IPS DF 6.9 (cell line): ENCODE measurements at regions not wholly inside any gene's neighbourhood (a gene's known extent, or its start where the extent isn't known, plus 50 kb on each side); places are given as distances from the start of the nearest gene placed in this dataset.
"Not testable (repeated sequence)": the region's sequence is repeated elsewhere in the genome, so short reads cannot be mapped to it uniquely, and the experiment has no call there.

Source experiments
- DNase-seq: peaks from one replicate; pipeline ENCODE4 v3.0.0-alpha.2; 2013; ENCODE audit warnings: low read depth, low spot score
- H3K27ac ChIP-seq: one replicate; pipeline ENCODE4 v1.5.1; 2013; ENCODE audit warnings: low read length, control low read depth
- H3K27me3 ChIP-seq: 2 replicates; pipeline ENCODE4 v1.6.1; 2013; ENCODE audit warnings: mild to moderate bottlenecking, low read length; ENCODE audit not compliant: control insufficient read depth, insufficient read depth
- H3K36me3 ChIP-seq: 2 replicates; pipeline ENCODE4 v1.6.1; 2013; ENCODE audit warnings: low read length; ENCODE audit not compliant: control insufficient read depth, insufficient read depth
- H3K4me1 ChIP-seq: 2 replicates; pipeline ENCODE4 v1.6.1; 2013; ENCODE audit warnings: low read length; ENCODE audit not compliant: control insufficient read depth, insufficient read depth
- H3K4me3 ChIP-seq: 2 replicates; pipeline ENCODE4 v1.5.1; 2013; ENCODE audit warnings: mild to moderate bottlenecking, low read length
- H3K9me3 ChIP-seq: 2 replicates; pipeline ENCODE4 v1.6.1; 2013; ENCODE audit warnings: low read length, inconsistent platforms; ENCODE audit not compliant: control insufficient read depth, insufficient read depth
- WGBS: extraction: QIAGEN DNeasy Blood & Tissue Kit; methylation state at CpG from one replicate; pipeline ENCODE4 v1.1.7; 2013; ENCODE audit warnings: mixed read lengths, missing lambda C conversion rate; ENCODE audit not compliant: insufficient read length, insufficient coverage; 5-methylcytosine and 5-hydroxymethylcytosine counted together

DNA sequence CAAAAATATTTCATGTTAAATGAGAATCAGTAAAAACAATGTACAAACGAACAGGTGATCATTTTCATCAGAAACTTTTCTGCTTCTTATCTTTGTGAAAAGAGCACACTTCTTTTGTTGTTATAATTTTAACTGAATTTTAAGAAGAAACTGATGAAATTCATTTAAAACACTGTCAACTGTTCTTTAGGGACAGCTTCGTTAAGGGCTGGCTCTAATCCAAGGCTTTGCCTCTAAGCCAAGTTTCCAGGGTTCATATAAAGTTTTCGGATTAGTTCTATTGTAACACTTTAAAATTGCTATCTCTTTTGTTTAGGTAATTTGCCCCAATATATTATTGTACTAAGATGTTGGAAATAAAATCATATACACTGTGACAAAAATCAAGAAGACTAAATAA lies 559.2 kb downstream of the TUSC1 start:
- H3K4me1 ChIP-seq = no peaks in the 10 kb centered on the region

DNA sequence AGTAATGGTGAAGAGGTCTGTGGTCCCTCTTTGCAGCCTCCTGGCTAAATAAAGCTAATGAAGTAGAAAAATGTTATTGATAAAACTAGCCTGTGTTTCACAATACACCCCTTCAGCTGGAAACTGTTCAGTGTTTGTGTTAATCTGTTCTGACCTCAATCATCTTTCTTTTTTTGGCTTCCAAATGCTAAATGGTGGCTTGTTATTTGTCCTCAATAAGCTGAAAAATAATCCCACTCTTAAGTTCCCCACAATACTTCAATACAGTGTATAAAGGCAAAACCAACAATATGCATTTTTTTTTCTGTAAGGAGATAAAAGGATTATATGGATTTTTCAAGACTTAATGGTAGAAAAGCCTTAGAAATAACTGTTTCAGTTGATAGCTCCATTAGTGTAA lies 560.5 kb downstream of the TUSC1 start:
- Histone ChIP-seq H3K9me3 (no peaks in the 10 kb centered on the region), H3K36me3 (no peaks in the 10 kb centered on the region), H3K4me3 (no peak overlapping the region), H3K27me3 (no peaks in the 10 kb centered on the region), H3K27ac (no peak overlapping the region), H3K4me1 (no peaks in the 10 kb centered on the region)
- DNase-seq = no peak

More for the DNA sequence above, 559.2 kb downstream of the TUSC1 start:
- no peaks in the 10 kb centered on the region for H3K36me3 ChIP-seq
- no CpG with 5 or more reads among the region's 3 CpGs for WGBS
- no peaks in the 10 kb centered on the region for H3K27me3 ChIP-seq
- no peaks in the 10 kb centered on the region for H3K9me3 ChIP-seq
- no peak overlapping the region for H3K27ac ChIP-seq
- no peak overlapping the region for H3K4me3 ChIP-seq
- DNase-seq = no peak

DNA sequence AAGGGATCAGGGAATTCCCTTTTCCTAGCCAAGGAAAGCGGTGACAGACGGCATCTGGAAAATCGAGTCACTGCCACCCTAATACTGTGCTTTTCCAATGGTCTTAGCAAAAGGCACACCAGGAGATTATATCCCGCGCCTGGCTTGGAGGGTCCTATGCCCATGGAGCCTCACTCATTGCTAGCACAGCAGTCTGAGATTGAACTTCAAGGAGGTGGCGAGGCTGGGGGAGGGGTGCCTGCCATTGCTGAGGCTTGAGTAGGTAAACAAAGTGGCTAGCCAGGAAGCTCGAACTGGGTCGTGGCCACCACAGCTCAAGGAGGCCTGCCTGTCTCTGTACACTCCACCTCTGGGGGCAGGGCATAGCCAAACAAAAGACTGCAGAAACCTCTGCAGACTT lies 556.5 kb upstream of the IZUMO3 start:
- H3K4me1 ChIP-seq, H3K9me3 ChIP-seq, H3K4me3 ChIP-seq, DNase-seq, H3K36me3 ChIP-seq, H3K27me3 ChIP-seq, H3K27ac ChIP-seq: not testable (repeated sequence)
- WGBS = no CpG with 5 or more reads among the region's 8 CpGs

DNA sequence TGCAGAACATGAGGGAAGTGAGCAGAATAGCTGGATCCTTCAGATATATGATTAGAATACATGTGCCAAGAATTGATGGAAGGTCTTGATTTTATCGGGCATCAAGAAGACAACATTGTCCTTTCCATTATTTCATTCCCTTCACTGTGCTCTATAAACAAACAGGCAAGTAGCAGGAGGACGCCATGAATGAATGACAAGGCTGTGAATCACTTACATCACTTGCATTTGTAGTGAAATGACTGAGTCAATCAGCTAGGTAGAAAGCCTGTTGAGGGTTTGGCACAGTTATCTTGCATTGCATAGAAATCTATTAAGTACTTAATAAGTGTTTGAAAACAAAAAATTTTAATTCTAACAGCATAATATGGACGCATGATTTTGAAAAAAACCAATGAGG lies 548.8 kb upstream of the IZUMO3 start:
- Histone ChIP-seq H3K9me3 (no peaks in the 10 kb centered on the region), H3K27me3 (no peaks in the 10 kb centered on the region), H3K36me3 (no peaks in the 10 kb centered on the region), H3K4me3 (no peak overlapping the region), H3K4me1 (no peaks in the 10 kb centered on the region), H3K27ac (no peak overlapping the region)
- WGBS = no CpG with 5 or more reads among the region's 3 CpGs
- no peak for DNase-seq

DNA sequence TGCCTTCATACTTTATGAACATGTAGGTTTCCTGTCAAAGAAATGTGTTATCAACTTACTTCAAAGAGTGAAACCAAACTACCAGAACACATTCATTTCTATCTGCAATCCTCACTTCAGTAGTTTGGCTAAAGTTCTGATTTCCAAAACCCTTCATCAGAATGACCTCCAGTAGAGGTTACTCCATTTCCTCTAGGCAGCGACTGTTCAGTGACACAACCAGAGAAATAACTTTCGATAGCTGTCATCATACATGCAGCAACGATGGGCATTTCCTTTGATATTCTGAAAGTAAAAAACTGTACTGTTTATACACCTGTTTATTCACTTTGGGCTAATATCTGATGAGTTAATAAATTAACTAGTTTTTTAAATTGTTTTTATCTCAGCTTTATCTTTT lies 532.5 kb upstream of the IZUMO3 start:
- no peak for DNase-seq
- H3K27ac ChIP-seq = no peak overlapping the region
- H3K9me3 ChIP-seq = no peaks in the 10 kb centered on the region
- no peaks in the 10 kb centered on the region for H3K4me1 ChIP-seq
- H3K36me3 ChIP-seq = no peaks in the 10 kb centered on the region
- H3K4me3 ChIP-seq = no peak overlapping the region
- WGBS = no CpG with 5 or more reads among the region's 3 CpGs
- no peaks in the 10 kb centered on the region for H3K27me3 ChIP-seq

DNA sequence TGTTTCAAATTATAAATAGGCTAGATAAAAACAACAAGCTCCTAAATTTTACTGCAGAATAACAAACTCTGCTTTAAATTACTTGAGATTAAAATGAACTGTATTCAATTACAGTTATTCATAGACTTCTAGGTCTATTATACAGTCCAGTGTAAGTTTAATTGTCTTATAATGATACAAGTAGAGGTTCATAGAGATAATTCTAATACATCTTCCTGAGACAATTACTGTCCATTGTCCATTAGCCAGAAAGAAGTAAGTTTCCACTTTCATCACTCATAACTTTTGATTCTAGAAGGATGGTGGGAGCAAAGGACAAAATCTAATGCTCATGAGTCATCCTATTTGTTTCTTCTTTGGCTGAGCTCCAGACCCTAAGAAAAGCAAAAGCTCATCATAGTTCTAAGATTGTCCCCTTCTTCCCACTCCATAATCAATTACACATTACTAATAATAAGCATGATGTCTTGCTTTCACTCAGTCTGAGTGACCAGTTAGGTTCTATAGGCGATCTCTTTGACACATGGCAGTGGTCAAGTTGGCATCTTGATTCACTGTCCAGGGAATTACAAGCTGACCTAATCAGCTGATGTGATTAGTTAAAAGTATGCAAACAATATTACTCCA lies 502.5 kb upstream of the IZUMO3 start:
- Histone ChIP-seq H3K4me3 (no peak overlapping the region), H3K27me3 (no peaks in the 10 kb centered on the region), H3K9me3 (no peaks in the 10 kb centered on the region), H3K27ac (no peak overlapping the region), H3K4me1 (no peaks in the 10 kb centered on the region), H3K36me3 (no peaks in the 10 kb centered on the region)
- no CpG with 5 or more reads among the region's 1 CpG for WGBS
- no peak for DNase-seq

DNA sequence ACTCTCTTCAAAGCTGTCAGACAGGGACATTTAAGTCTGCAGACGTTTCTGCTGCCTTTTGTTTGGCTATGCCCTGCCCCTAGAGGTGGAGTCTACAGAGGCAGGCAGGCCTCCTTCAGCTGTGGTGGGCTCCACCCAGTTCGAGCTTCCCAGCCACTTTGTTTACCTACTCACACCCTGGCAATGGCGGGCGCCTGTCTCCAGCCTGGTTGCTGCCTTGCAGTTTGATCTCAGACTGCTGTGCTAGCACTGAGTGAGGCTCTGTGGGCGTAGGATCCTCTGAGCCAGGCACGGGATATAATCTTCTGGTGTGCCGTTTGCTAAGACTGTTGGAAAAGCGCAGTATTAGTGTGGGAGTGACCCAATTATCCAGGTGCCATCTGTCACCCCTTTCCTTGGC lies 499.8 kb upstream of the IZUMO3 start:
- H3K4me3 ChIP-seq, H3K36me3 ChIP-seq, DNase-seq, H3K27me3 ChIP-seq, H3K4me1 ChIP-seq, H3K9me3 ChIP-seq, H3K27ac ChIP-seq: not testable (repeated sequence)
- WGBS = no CpG with 5 or more reads among the region's 8 CpGs

DNA sequence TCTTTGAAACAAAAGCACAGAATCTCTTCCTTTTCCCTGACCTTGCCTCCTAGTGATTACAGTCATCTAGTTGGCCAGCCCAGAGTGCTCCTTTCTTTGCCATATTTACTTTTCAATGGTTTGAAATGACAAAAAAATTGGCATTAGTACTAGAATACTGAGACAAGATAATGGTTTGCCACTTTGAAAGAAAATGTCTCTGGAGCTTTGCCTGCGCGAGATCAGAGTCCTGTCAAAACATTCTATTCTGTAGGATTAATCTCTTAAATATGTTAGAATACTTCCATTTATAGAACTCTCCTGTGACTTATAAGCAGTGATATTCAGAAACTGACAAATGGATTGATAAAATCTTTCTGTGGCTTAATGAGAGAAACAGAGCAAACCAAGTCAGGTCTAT lies 484.0 kb upstream of the IZUMO3 start:
- H3K36me3 ChIP-seq = no peaks in the 10 kb centered on the region
- no peak for DNase-seq
- H3K27me3 ChIP-seq = no peaks in the 10 kb centered on the region
- WGBS = no CpG with 5 or more reads among the region's 2 CpGs
- no peak overlapping the region for H3K27ac ChIP-seq
- no peaks in the 10 kb centered on the region for H3K9me3 ChIP-seq
- no peaks in the 10 kb centered on the region for H3K4me1 ChIP-seq
- H3K4me3 ChIP-seq = no peak overlapping the region

DNA sequence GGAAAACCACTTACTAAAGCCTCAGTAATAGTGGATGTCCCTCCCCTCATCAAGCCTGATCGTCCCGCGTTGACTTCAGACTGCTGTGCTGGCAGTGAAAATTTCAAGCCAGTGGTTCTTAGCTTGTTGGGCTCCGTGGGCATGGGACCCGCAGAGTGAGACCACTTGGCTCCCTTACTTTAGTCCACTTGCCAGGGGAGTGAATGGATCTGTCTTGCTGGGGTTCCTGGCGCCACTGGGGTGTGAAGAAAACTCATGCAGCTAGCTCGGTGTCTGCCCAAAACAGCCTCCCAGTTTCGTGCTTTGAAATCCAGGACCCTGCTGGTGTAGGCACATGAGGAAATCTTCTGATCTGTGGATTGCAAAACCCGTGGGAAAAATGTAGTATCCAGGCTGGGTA lies 480.0 kb upstream of the IZUMO3 start:
- H3K36me3 ChIP-seq = no peaks in the 10 kb centered on the region
- H3K27me3 ChIP-seq = no peaks in the 10 kb centered on the region
- no peak overlapping the region for H3K27ac ChIP-seq
- DNase-seq = no peak
- WGBS = no CpG with 5 or more reads among the region's 9 CpGs
- H3K4me1 ChIP-seq = no peaks in the 10 kb centered on the region
- no peak overlapping the region for H3K4me3 ChIP-seq
- no peaks in the 10 kb centered on the region for H3K9me3 ChIP-seq

DNA sequence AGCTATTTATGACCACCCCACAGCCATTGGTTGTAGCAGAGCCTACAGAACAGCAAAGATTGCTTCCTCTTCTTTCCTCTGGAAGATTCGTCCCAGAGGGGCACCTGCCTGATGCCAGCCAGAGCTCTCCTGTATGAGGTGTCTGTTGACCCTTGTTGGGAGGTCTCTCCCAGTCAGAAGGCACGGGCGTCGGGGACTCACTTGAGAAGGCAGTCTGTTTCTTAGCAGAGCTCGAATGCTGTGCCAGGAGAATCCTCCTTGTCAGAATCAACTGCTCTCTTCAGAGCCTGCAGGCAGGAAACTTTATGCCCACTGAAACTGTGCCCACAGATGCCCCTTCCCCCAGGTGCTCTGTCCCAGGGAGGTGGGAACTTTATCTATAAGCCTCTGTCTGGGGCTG lies 479.5 kb upstream of the IZUMO3 start:
- no peaks in the 10 kb centered on the region for H3K36me3 ChIP-seq
- no CpG with 5 or more reads among the region's 5 CpGs for WGBS
- H3K4me3 ChIP-seq = no peak overlapping the region
- no peak for DNase-seq
- no peak overlapping the region for H3K27ac ChIP-seq
- no peaks in the 10 kb centered on the region for H3K27me3 ChIP-seq
- H3K4me1 ChIP-seq = no peaks in the 10 kb centered on the region
- H3K9me3 ChIP-seq = no peaks in the 10 kb centered on the region

DNA sequence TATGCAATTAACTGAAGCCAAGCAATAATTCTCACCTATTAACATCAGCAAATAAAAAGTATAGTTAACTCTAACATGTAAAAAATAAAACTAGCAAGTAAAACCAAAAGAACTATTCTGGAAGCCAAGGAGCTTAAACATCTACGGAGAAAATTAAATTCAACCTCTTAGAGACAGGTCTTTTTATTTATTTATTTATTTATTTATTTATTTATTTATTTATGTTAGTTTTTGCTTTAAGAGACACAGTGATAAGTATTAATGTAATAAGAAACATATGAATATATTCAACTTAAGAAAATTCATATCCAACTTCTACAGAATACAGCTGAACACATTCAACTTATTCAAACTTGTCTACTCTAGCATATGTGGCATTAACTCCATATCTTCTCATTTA lies 472.1 kb upstream of the IZUMO3 start:
- H3K36me3 ChIP-seq = no peaks in the 10 kb centered on the region
- no peaks in the 10 kb centered on the region for H3K9me3 ChIP-seq
- WGBS = no CpG with 5 or more reads among the region's 1 CpG
- H3K27me3 ChIP-seq = no peaks in the 10 kb centered on the region
- no peak overlapping the region for H3K4me3 ChIP-seq
- no peaks in the 10 kb centered on the region for H3K4me1 ChIP-seq
- H3K27ac ChIP-seq = no peak overlapping the region
- no peak for DNase-seq
